ENCODE measurements at regions not wholly inside any gene's neighbourhood (a gene's known extent, or its start where the extent isn't known, plus 50 kb on each side); places are given as distances from the start of the nearest gene placed in this dataset.
"Not testable (repeated sequence)": the region's sequence is repeated elsewhere in the genome, so short reads cannot be mapped to it uniquely, and the experiment has no call there.

DNA sequence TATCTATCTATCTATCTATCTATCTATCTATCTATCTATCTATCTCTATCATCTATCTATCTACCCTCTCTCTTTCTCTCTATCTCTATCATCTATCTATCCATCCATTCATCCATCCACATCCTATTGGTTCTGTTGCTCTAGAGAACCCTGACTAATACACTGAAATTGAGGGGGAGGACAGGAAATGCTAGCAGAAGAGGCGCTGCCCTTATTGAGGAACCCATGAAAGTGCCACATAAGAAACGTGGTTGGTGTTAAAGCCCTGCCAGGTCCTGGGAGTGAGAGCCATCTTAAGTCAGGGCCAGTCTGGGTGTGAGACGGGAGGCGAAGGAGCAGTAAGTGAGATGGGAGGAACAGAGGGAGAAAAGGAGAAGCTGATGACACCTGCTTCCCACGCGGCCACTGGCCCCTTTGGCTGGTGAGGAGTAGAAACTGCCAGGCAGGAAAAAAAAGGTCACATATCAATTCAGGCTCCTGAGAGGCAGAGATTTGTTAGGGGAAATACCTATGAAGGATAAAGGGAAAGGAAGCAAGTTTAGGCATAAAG is 87.9 kb upstream of the PLET1 start:
- Histone ChIP-seq H4K20me1 (ENCODE audit: control insufficient read depth, insufficient read depth, low read depth, low read length) (no peaks in the 10 kb centered on the region), H3K36me3 (ENCODE audit: control insufficient read depth, low read length) (no peaks in the 10 kb centered on the region), H3K4me1 (ENCODE audit: control insufficient read depth, low read length) (no peaks in the 10 kb centered on the region), H3K4me2 (ENCODE audit: low read length) (no peak overlapping the region), H3K27me3 (ENCODE audit: control insufficient read depth, low read length) (no peaks in the 10 kb centered on the region), H3F3A (ENCODE audit: control insufficient read depth, insufficient read depth) (no peaks in the 10 kb centered on the region), H3K79me2 (ENCODE audit: control insufficient read depth, low read length) (no peaks in the 10 kb centered on the region), H3K9me2 (replicated peaks; ENCODE audit: control insufficient read depth, low read length) (no peaks in the 10 kb centered on the region), H3K27ac (ENCODE audit: low read depth, low read length) (no peak overlapping the region), H3K4me3 (ENCODE audit: low read length) (no peak overlapping the region), H3K9me3 (ENCODE audit: control insufficient read depth, insufficient read depth, low read length) (no peaks in the 10 kb centered on the region)
- TF ChIP-seq, protein P1, sequence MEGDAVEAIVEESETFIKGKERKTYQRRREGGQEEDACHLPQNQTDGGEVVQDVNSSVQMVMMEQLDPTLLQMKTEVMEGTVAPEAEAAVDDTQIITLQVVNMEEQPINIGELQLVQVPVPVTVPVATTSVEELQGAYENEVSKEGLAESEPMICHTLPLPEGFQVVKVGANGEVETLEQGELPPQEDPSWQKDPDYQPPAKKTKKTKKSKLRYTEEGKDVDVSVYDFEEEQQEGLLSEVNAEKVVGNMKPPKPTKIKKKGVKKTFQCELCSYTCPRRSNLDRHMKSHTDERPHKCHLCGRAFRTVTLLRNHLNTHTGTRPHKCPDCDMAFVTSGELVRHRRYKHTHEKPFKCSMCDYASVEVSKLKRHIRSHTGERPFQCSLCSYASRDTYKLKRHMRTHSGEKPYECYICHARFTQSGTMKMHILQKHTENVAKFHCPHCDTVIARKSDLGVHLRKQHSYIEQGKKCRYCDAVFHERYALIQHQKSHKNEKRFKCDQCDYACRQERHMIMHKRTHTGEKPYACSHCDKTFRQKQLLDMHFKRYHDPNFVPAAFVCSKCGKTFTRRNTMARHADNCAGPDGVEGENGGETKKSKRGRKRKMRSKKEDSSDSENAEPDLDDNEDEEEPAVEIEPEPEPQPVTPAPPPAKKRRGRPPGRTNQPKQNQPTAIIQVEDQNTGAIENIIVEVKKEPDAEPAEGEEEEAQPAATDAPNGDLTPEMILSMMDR (IDR thresholded peaks at IDR 0.05; ENCODE audit: low read depth, low read length, poor library complexity, severe bottlenecking) = no peak
- no peak for TF ChIP-seq EZH2phosphoT487 (IDR thresholded peaks at IDR 0.05; ENCODE audit: borderline replicate concordance, low read length)

DNA sequence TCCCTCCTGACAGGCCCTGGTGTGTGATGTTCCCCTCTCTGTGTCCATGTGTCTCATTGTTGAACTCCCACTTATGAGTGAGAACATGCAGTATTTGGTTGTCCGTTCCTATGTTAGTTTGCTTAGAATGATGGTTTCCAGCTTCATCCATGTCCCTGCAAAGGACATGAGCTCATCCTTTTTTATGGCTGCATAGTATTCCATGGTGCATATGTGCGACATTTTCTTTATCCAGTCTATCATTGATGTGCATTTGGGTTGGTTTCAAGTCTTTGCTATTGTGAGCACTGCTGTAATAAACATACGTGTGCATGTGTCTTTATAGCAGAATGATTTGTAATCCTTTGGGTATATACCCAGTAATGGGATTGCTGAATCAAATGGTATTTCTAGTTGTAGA is 90.8 kb upstream of the PLET1 start:
- H3K27me3 ChIP-seq (ENCODE audit: control insufficient read depth, low read length); H3K9me3 ChIP-seq (ENCODE audit: control insufficient read depth, insufficient read depth, low read length); H3K4me1 ChIP-seq (ENCODE audit: control insufficient read depth, low read length); H3K79me2 ChIP-seq (ENCODE audit: control insufficient read depth, low read length); H3K4me2 ChIP-seq (ENCODE audit: low read length); H3K36me3 ChIP-seq (ENCODE audit: control insufficient read depth, low read length); H3K4me3 ChIP-seq (ENCODE audit: low read length); H4K20me1 ChIP-seq (ENCODE audit: control insufficient read depth, insufficient read depth, low read depth, low read length); H3K9me2 ChIP-seq (replicated peaks; ENCODE audit: control insufficient read depth, low read length); H3F3A ChIP-seq (ENCODE audit: control insufficient read depth, insufficient read depth); H3K27ac ChIP-seq (ENCODE audit: low read depth, low read length): not testable (repeated sequence)

DNA sequence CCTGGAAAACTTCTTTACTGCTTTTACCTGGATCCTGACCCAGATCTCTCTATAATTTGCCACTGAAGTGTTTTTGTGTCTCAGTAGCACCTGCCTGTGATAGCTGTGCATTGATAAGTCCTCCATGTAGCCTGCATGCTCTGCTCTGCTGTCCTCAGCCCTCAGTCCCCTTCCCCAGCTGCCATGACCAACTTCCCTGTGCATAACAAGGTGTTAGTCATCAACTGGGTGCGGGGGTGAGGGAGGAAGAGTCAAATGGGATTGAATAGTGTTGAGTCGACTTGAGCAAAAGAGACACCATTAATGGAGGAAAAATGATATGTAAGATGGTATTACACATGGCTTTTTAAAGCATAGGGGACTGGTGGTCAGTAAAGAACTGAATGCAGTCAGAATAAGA is 92.2 kb upstream of the PLET1 start:
- H3F3A ChIP-seq (ENCODE audit: control insufficient read depth, insufficient read depth) = no peaks in the 10 kb centered on the region
- no peak for TF ChIP-seq EZH2phosphoT487 (IDR thresholded peaks at IDR 0.05; ENCODE audit: borderline replicate concordance, low read length)
- TF ChIP-seq, protein P1 (IDR thresholded peaks at IDR 0.05; ENCODE audit: low read depth, low read length, poor library complexity, severe bottlenecking) = no peak
- H3K9me3 ChIP-seq (ENCODE audit: control insufficient read depth, insufficient read depth, low read length) = no peaks in the 10 kb centered on the region
- no peaks in the 10 kb centered on the region for H3K4me1 ChIP-seq (ENCODE audit: control insufficient read depth, low read length)
- H3K4me3 ChIP-seq (ENCODE audit: low read length) = no peak overlapping the region
- no peaks in the 10 kb centered on the region for H3K9me2 ChIP-seq (replicated peaks; ENCODE audit: control insufficient read depth, low read length)
- no peaks in the 10 kb centered on the region for H3K36me3 ChIP-seq (ENCODE audit: control insufficient read depth, low read length)
- H3K27me3 ChIP-seq (ENCODE audit: control insufficient read depth, low read length) = no peaks in the 10 kb centered on the region
- no peaks in the 10 kb centered on the region for H4K20me1 ChIP-seq (ENCODE audit: control insufficient read depth, insufficient read depth, low read depth, low read length)
- no peaks in the 10 kb centered on the region for H3K79me2 ChIP-seq (ENCODE audit: control insufficient read depth, low read length)
- no peak overlapping the region for H3K4me2 ChIP-seq (ENCODE audit: low read length)
- no peak overlapping the region for H3K27ac ChIP-seq (ENCODE audit: low read depth, low read length)

DNA sequence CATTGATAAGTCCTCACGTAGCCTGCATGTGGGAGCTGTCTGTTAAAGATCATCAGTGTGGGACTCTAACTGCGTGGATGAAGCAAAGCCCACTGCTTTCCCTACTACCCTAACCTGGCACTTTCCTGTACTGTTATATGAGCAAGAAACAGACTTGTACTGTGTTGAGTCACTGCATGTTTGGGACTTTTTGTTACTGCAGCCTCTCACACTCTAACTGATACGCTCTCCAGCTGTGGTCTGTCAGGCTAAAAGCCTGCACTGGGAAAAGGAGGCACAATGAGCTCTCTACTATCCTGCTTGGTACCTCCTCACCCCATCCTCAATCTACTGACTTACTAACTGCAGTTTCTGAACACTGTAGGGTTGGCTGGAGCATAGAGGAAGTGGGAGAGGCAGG is 93.7 kb upstream of the PLET1 start:
- Histone ChIP-seq H4K20me1 (ENCODE audit: control insufficient read depth, insufficient read depth, low read depth, low read length) (no peaks in the 10 kb centered on the region), H3K4me1 (ENCODE audit: control insufficient read depth, low read length) (no peaks in the 10 kb centered on the region), H3K36me3 (ENCODE audit: control insufficient read depth, low read length) (no peaks in the 10 kb centered on the region), H3K27me3 (ENCODE audit: control insufficient read depth, low read length) (no peaks in the 10 kb centered on the region), H3K79me2 (ENCODE audit: control insufficient read depth, low read length) (no peaks in the 10 kb centered on the region), H3K9me2 (replicated peaks; ENCODE audit: control insufficient read depth, low read length) (no peaks in the 10 kb centered on the region), H3K4me3 (ENCODE audit: low read length) (no peak overlapping the region), H3K4me2 (ENCODE audit: low read length) (no peak overlapping the region), H3K27ac (ENCODE audit: low read depth, low read length) (no peak overlapping the region), H3K9me3 (ENCODE audit: control insufficient read depth, insufficient read depth, low read length) (no peaks in the 10 kb centered on the region), H3F3A (ENCODE audit: control insufficient read depth, insufficient read depth) (no peaks in the 10 kb centered on the region)
- TF ChIP-seq, protein P1 (IDR thresholded peaks at IDR 0.05; ENCODE audit: low read depth, low read length, poor library complexity, severe bottlenecking) = no peak
- TF ChIP-seq EZH2phosphoT487 (IDR thresholded peaks at IDR 0.05; ENCODE audit: borderline replicate concordance, low read length) = no peak

Measured in DOHH2 (cell line).